ENCODE measurements at regions not wholly inside any gene's neighbourhood (a gene's known extent, or its start where the extent isn't known, plus 50 kb on each side); places are given as distances from the start of the nearest gene placed in this dataset.

- no peak for DNase-seq (ENCODE audit: low spot score)
Measured at GRCh38 chr3:178236555-178237277, 299.5 kb upstream of the KCNMB2 start.

- no peak for DNase-seq (ENCODE audit: low spot score)
Measured at GRCh38 chr3:178238179-178238578, 298.1 kb upstream of the KCNMB2 start.

GRCh38 chr3:178244733-178245709, 291.2 kb upstream of the KCNMB2 start:
- DNase-seq (ENCODE audit: low spot score), result peak; percentile 85

GRCh38 chr3:178246004-178246403, 290.2 kb upstream of the KCNMB2 start:
- DNase-seq (ENCODE audit: low spot score), result no peak

- no peak for DNase-seq (ENCODE audit: low spot score)
Measured at GRCh38 chr3:178255315-178255714, 280.9 kb upstream of the KCNMB2 start.

GRCh38 chr3:178257491-178257890, 278.7 kb upstream of the KCNMB2 start:
- DNase-seq (ENCODE audit: low spot score), result no peak

- DNase-seq (ENCODE audit: low spot score), result no peak
Measured at GRCh38 chr3:178258121-178258520, 278.1 kb upstream of the KCNMB2 start.

- DNase-seq (ENCODE audit: low spot score), result no peak
Measured at GRCh38 chr3:178259703-178260102, 276.5 kb upstream of the KCNMB2 start.

- peak; percentile 39 for DNase-seq (ENCODE audit: low spot score)
Measured at GRCh38 chr3:178260887-178261565, 275.2 kb upstream of the KCNMB2 start.

GRCh38 chr3:178263236-178263916, 272.9 kb upstream of the KCNMB2 start:
- DNase-seq (ENCODE audit: low spot score), result no peak

GRCh38 chr3:178267158-178267844, 268.9 kb upstream of the KCNMB2 start:
- DNase-seq (ENCODE audit: low spot score), result no peak

GRCh38 chr3:178270838-178271237, 265.4 kb upstream of the KCNMB2 start:
- DNase-seq (ENCODE audit: low spot score), result no peak

GRCh38 chr3:178271740-178272387, 264.4 kb upstream of the KCNMB2 start:
- no peak for DNase-seq (ENCODE audit: low spot score)

GRCh38 chr3:178272841-178273240, 263.4 kb upstream of the KCNMB2 start:
- no peak for DNase-seq (ENCODE audit: low spot score)

- no peak for DNase-seq (ENCODE audit: low spot score)
Measured at GRCh38 chr3:178274711-178275110, 261.5 kb upstream of the KCNMB2 start.

- no peak for DNase-seq (ENCODE audit: low spot score)
Measured at GRCh38 chr3:178275311-178275710, 260.9 kb upstream of the KCNMB2 start.

- DNase-seq (ENCODE audit: low spot score), result no peak
Measured at GRCh38 chr3:178275793-178276192, 260.4 kb upstream of the KCNMB2 start.

GRCh38 chr3:178277605-178278004, 258.6 kb upstream of the KCNMB2 start:
- no peak for DNase-seq (ENCODE audit: low spot score)

GRCh38 chr3:178283561-178283960, 252.7 kb upstream of the KCNMB2 start:
- DNase-seq (ENCODE audit: low spot score), result no peak

- no peak for DNase-seq (ENCODE audit: low spot score)
Measured at GRCh38 chr3:178284181-178284580, 252.1 kb upstream of the KCNMB2 start.
